ENCODE measurements at regions not wholly inside any gene's neighbourhood (a gene's known extent, or its start where the extent isn't known, plus 50 kb on each side); places are given as distances from the start of the nearest gene placed in this dataset.

GRCh38 chr20:17810847-17811627 lies 111.3 kb downstream of the BANF2 start:
- DNase-seq = no peak

GRCh38 chr20:17810062-17810631 lies 110.4 kb downstream of the BANF2 start:
- no peak for DNase-seq

- peak; percentile 35 for DNase-seq
Measured at GRCh38 chr20:17809362-17810061, 109.7 kb downstream of the BANF2 start.

GRCh38 chr20:17808782-17809181 lies 109.0 kb downstream of the BANF2 start:
- no peak for DNase-seq

GRCh38 chr20:17808357-17808756 lies 108.6 kb downstream of the BANF2 start:
- DNase-seq = peak; percentile 60

GRCh38 chr20:17807651-17808050 lies 107.9 kb downstream of the BANF2 start:
- no peak for DNase-seq

GRCh38 chr20:17806739-17807441 lies 107.1 kb downstream of the BANF2 start:
- DNase-seq = peak; percentile 73

- DNase-seq = no peak
Measured at GRCh38 chr20:17806107-17806506, 106.3 kb downstream of the BANF2 start.

GRCh38 chr20:17803765-17804164 lies 104.0 kb downstream of the BANF2 start:
- DNase-seq = no peak

- DNase-seq = no peak
Measured at GRCh38 chr20:17799575-17800227, 99.9 kb downstream of the BANF2 start.

GRCh38 chr20:17798601-17799000 lies 98.8 kb downstream of the BANF2 start:
- no peak for DNase-seq

GRCh38 chr20:17797579-17797978 lies 97.8 kb downstream of the BANF2 start:
- DNase-seq = no peak

- DNase-seq = no peak
Measured at GRCh38 chr20:17797161-17797560, 97.4 kb downstream of the BANF2 start.

- DNase-seq = no peak
Measured at GRCh38 chr20:17796091-17796563, 96.4 kb downstream of the BANF2 start.

- DNase-seq = no peak
Measured at GRCh38 chr20:17795501-17796071, 95.8 kb downstream of the BANF2 start.

GRCh38 chr20:17795003-17795402 lies 95.2 kb downstream of the BANF2 start:
- no peak for DNase-seq

- DNase-seq = no peak
Measured at GRCh38 chr20:17794400-17794799, 94.6 kb downstream of the BANF2 start.

GRCh38 chr20:17793986-17794385 lies 94.2 kb downstream of the BANF2 start:
- no peak for DNase-seq

GRCh38 chr20:17790296-17790695 lies 90.5 kb downstream of the BANF2 start:
- peak; percentile 6 for DNase-seq

- DNase-seq = no peak
Measured at GRCh38 chr20:17787816-17788215, 88.0 kb downstream of the BANF2 start.

GRCh38 chr20:17786221-17786718 lies 86.5 kb downstream of the BANF2 start:
- peak; percentile 35 for DNase-seq
